ENCODE measurements at regions not wholly inside any gene's neighbourhood (a gene's known extent, or its start where the extent isn't known, plus 50 kb on each side); places are given as distances from the start of the nearest gene placed in this dataset.

DNA sequence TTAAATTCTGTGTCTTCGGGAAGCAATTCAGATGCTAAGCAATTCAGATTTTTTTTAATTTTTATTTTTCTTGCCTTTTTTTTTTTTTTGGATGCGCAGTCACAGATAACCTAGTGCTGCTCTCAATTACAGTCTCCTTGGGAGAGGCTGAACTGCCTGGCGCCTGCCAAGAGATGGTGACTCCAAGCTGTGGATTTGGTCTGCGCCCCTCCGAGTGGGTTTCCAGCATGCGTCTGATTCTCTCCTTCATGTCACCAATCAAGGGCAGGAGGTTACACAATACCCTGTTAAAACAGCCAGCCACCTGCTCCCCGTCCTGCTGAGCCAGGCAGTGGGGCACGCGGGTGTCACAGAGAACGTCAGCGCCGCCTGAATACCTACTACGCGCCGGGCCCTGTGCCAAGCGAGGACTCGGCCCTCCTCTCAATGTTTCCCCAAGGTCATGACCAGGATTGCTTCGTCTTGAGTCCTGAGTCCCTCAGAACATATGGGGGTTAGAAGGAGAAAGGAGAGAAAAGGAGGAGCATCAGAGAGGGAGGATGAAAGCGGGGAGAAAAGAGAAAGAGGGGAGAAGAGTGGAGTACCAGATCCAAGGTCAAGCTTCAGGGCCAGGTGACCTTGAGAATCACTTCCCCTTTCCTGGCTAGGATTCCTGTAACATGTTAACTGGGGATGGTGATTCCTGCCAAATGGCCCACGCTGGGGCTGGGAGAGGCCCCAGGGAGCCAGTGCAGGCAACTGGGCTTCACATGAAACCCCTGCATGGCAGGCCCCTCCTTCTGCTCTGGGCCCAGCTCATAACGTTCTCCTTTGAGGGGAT, 213.6 kb downstream of the URI1 start:
- Mint-ChIP-seq H3K9me3 (ENCODE audit: low read depth, unreplicated experiment) (no peaks in the 10 kb centered on the region), H3K36me3 (ENCODE audit: insufficient read depth, unreplicated experiment) (no peaks in the 10 kb centered on the region), H3K27me3 (ENCODE audit: unreplicated experiment) (peaks cover 10% of the 10 kb centered on the region), H3K4me1 (ENCODE audit: low read depth, unreplicated experiment) (no peaks in the 10 kb centered on the region), H3K4me3 (ENCODE audit: low read depth, unreplicated experiment) (no peak overlapping the region), H3K27ac (ENCODE audit: unreplicated experiment) (no peak overlapping the region)
- CTCF ChIA-PET, result no interaction called here
- BruUV-seq (replicated peaks), result no TSS peak
- TF ChIP-seq, protein P1, sequence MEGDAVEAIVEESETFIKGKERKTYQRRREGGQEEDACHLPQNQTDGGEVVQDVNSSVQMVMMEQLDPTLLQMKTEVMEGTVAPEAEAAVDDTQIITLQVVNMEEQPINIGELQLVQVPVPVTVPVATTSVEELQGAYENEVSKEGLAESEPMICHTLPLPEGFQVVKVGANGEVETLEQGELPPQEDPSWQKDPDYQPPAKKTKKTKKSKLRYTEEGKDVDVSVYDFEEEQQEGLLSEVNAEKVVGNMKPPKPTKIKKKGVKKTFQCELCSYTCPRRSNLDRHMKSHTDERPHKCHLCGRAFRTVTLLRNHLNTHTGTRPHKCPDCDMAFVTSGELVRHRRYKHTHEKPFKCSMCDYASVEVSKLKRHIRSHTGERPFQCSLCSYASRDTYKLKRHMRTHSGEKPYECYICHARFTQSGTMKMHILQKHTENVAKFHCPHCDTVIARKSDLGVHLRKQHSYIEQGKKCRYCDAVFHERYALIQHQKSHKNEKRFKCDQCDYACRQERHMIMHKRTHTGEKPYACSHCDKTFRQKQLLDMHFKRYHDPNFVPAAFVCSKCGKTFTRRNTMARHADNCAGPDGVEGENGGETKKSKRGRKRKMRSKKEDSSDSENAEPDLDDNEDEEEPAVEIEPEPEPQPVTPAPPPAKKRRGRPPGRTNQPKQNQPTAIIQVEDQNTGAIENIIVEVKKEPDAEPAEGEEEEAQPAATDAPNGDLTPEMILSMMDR (IDR thresholded peaks at IDR 0.05; ENCODE audit: unreplicated experiment), result no peak
- DNase-seq, result no peak
- intact Hi-C loops (cut with micrococcal nuclease; ENCODE audit: unreplicated experiment), result no loop called here

DNA sequence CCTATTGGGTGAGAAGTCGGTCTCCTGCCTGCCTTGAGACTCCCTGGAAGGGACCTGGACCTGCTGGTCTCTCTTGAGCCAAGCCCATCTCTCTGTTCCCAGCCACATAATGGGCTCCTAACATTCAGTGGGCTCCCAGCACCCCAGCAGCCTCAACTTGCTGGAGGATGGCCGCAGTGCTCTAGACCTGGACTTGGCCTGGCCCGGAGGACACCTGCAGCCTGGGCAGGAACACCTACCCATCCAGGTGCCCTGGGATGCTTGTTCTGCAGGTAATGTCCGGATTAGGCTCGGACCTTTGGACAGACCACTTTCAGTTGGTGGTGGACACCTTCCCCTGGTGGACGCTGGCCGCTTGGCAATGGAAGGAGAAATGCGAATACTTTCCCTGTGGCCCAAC, 214.6 kb downstream of the URI1 start:
- Mint-ChIP-seq H3K27ac (ENCODE audit: unreplicated experiment) (no peak overlapping the region), H3K4me3 (ENCODE audit: low read depth, unreplicated experiment) (no peak overlapping the region), H3K9me3 (ENCODE audit: low read depth, unreplicated experiment) (no peaks in the 10 kb centered on the region), H3K4me1 (ENCODE audit: low read depth, unreplicated experiment) (no peaks in the 10 kb centered on the region), H3K27me3 (ENCODE audit: unreplicated experiment) (peaks cover 19% of the 10 kb centered on the region), H3K36me3 (ENCODE audit: insufficient read depth, unreplicated experiment) (no peaks in the 10 kb centered on the region)
- TF ChIP-seq, protein P1 (IDR thresholded peaks at IDR 0.05; ENCODE audit: unreplicated experiment), result no peak
- intact Hi-C loops (cut with micrococcal nuclease; ENCODE audit: unreplicated experiment), result no loop called here
- no TSS peak for BruUV-seq (replicated peaks)
- CTCF ChIA-PET, result no interaction called here
- no peak for DNase-seq

DNA sequence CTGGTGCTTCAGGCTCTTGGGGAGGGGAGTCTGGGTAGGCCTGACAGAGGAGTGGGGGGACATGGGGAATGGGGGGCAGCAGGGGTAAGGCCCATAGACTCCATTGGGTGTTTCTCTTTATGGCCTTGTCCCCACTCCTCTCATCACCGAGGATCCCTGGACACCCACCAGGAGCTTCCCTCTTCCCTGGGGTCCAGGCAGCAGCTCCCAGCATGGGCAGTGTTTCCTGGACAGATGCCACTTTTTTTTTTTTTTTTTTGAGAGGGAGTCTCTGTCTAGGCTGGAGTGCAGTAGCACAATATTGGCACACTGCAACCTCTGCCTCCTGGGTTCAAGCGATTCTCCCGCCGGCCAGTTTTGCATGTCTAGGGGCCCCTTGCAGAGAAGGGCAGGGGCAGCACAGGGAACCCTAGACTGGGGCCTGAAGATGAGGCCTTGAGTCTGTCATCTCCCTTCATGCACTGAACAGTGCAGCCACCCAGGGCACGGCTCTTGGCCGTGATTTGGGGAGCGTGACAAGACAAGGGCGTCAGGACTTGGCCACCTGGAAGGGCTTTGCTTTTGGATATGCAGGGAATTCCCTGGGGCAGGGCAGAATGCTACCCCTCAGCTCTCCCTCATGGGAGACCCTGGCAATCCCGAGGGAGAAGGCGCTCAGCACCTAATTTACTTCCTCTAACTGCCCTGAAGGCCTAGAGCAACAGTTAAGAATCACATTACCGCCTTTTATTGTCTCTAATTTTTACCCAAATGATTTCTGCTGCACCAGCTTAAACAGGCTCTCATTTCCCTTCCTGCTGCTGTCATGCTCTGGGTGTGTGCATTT, 213.9 kb upstream of the ZNF536 start:
- BruUV-seq (replicated peaks), result no TSS peak
- Mint-ChIP-seq H3K4me3 (ENCODE audit: low read depth, unreplicated experiment) (no peak overlapping the region), H3K36me3 (ENCODE audit: insufficient read depth, unreplicated experiment) (no peaks in the 10 kb centered on the region), H3K4me1 (ENCODE audit: low read depth, unreplicated experiment) (no peaks in the 10 kb centered on the region), H3K27me3 (ENCODE audit: unreplicated experiment) (peaks cover 35% of the 10 kb centered on the region), H3K9me3 (ENCODE audit: low read depth, unreplicated experiment) (peaks cover 2% of the 10 kb centered on the region), H3K27ac (ENCODE audit: unreplicated experiment) (no peak overlapping the region)
- CTCF ChIA-PET, result no interaction called here
- TF ChIP-seq, protein P1 (IDR thresholded peaks at IDR 0.05; ENCODE audit: unreplicated experiment), result no peak
- intact Hi-C loops (cut with micrococcal nuclease; ENCODE audit: unreplicated experiment), result no loop called here
- DNase-seq, result no peak

DNA sequence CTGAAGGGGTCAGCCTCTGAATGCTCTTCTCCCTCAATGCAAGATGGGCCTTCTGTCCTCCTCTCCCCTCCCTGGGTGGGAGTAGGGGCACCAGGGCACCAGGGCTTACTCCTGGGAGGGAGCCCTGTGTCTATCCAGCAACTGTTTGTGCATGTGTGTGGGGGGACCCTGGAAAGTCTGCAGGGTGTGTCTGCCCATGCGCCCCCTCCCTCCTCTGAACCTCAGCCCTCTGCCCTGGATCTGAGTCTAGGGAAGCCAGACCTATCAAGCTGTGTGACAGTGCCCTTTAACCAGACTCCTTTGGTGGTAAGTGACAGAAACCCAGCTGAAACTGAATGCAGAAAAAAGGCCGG, 213.3 kb upstream of the ZNF536 start:
- H3K36me3 Mint-ChIP-seq (ENCODE audit: insufficient read depth, unreplicated experiment), result no peaks in the 10 kb centered on the region
- H3K4me1 Mint-ChIP-seq (ENCODE audit: low read depth, unreplicated experiment), result no peaks in the 10 kb centered on the region
- peaks cover 4% of the 10 kb centered on the region for H3K9me3 Mint-ChIP-seq (ENCODE audit: low read depth, unreplicated experiment)
- no TSS peak for BruUV-seq (replicated peaks)
- H3K27me3 Mint-ChIP-seq (ENCODE audit: unreplicated experiment), result peaks cover 41% of the 10 kb centered on the region
- no peak for DNase-seq
- TF ChIP-seq, protein P1 (IDR thresholded peaks at IDR 0.05; ENCODE audit: unreplicated experiment), result no peak
- no peak overlapping the region for H3K4me3 Mint-ChIP-seq (ENCODE audit: low read depth, unreplicated experiment)
- H3K27ac Mint-ChIP-seq (ENCODE audit: unreplicated experiment), result no peak overlapping the region
- CTCF ChIA-PET, result no interaction called here
- intact Hi-C loops (cut with micrococcal nuclease; ENCODE audit: unreplicated experiment), result no loop called here

All from Calu3 (cell line).